ENCODE measurements at regions not wholly inside any gene's neighbourhood (a gene's known extent, or its start where the extent isn't known, plus 50 kb on each side); places are given as distances from the start of the nearest gene placed in this dataset.

- H3K4me3 ChIP-seq (ENCODE audit: low read depth, low read length): no peak overlapping the region
- TF ChIP-seq, protein P1, sequence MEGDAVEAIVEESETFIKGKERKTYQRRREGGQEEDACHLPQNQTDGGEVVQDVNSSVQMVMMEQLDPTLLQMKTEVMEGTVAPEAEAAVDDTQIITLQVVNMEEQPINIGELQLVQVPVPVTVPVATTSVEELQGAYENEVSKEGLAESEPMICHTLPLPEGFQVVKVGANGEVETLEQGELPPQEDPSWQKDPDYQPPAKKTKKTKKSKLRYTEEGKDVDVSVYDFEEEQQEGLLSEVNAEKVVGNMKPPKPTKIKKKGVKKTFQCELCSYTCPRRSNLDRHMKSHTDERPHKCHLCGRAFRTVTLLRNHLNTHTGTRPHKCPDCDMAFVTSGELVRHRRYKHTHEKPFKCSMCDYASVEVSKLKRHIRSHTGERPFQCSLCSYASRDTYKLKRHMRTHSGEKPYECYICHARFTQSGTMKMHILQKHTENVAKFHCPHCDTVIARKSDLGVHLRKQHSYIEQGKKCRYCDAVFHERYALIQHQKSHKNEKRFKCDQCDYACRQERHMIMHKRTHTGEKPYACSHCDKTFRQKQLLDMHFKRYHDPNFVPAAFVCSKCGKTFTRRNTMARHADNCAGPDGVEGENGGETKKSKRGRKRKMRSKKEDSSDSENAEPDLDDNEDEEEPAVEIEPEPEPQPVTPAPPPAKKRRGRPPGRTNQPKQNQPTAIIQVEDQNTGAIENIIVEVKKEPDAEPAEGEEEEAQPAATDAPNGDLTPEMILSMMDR (IDR thresholded peaks at IDR 0.05; ENCODE audit: control insufficient read depth, extremely low read depth, insufficient read depth): no peak
- DNase-seq (ENCODE audit: low read depth): no peak
These were observed 516.1 kb upstream of the CDH10 start for GRCh38 chr5:25160891-25161290.

GRCh38 chr5:25150819-25151218 is 506.0 kb upstream of the CDH10 start:
- no peak for DNase-seq (ENCODE audit: low read depth)
- no peak overlapping the region for H3K4me3 ChIP-seq (ENCODE audit: low read depth, low read length)
- TF ChIP-seq, protein P1 (IDR thresholded peaks at IDR 0.05; ENCODE audit: control insufficient read depth, extremely low read depth, insufficient read depth): no peak

DNA sequence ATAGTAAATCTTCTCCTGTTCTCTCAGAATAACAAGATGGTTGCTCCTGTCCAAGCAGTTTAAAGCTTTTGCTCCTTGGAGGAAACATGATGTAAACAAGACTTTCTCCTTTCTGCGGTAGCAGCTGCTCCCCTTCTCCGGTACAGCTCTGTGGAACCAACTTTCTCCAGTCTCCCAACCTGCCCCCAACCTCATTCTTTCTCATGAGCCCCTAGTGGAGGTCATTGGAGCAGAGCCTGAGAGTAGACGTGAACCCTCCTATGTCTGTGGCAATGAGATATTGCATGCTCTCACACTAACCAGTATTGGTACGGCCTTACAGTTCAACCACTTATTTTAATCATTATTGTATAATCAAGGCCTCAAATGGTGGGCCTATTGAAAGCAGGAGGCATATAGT is 483.8 kb upstream of the CDH10 start:
- DNase-seq (ENCODE audit: low read depth): no peak
- H3K4me3 ChIP-seq (ENCODE audit: low read depth, low read length): no peak overlapping the region
- TF ChIP-seq, protein P1 (IDR thresholded peaks at IDR 0.05; ENCODE audit: control insufficient read depth, extremely low read depth, insufficient read depth): no peak

- DNase-seq (ENCODE audit: low read depth): peak; percentile 47
- H3K4me3 ChIP-seq (ENCODE audit: low read depth, low read length): no peak overlapping the region
- TF ChIP-seq, protein P1 (IDR thresholded peaks at IDR 0.05; ENCODE audit: control insufficient read depth, extremely low read depth, insufficient read depth): peak; percentile 61
These were observed 474.9 kb upstream of the CDH10 start for GRCh38 chr5:25119650-25120049.

DNA sequence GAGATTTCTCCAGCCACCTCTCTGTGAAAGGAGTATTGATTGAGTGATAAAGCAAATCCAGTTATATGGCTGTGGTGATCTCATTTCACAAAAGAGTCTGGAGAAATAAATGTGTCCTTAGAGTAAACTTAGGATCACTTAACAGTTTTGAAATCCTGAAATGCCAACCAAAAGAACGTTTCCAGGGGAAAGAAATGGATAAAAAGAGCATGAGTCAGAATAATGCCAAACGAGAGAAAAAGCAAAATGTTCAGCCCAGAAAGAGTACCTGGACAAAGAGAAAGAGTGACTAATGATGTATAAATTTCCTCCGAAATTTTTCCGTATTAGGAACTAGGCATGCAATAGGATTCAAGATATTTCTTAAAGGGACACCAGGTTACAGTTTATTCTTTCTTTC is 463.1 kb upstream of the CDH10 start:
- DNase-seq (ENCODE audit: low read depth): no peak
- H3K4me3 ChIP-seq (ENCODE audit: low read depth, low read length): no peak overlapping the region
- TF ChIP-seq, protein P1 (IDR thresholded peaks at IDR 0.05; ENCODE audit: control insufficient read depth, extremely low read depth, insufficient read depth): no peak

GRCh38 chr5:25099538-25099937 is 454.8 kb upstream of the CDH10 start:
- no peak for DNase-seq (ENCODE audit: low read depth)
- TF ChIP-seq, protein P1 (IDR thresholded peaks at IDR 0.05; ENCODE audit: control insufficient read depth, extremely low read depth, insufficient read depth): no peak
- no peak overlapping the region for H3K4me3 ChIP-seq (ENCODE audit: low read depth, low read length)

DNA sequence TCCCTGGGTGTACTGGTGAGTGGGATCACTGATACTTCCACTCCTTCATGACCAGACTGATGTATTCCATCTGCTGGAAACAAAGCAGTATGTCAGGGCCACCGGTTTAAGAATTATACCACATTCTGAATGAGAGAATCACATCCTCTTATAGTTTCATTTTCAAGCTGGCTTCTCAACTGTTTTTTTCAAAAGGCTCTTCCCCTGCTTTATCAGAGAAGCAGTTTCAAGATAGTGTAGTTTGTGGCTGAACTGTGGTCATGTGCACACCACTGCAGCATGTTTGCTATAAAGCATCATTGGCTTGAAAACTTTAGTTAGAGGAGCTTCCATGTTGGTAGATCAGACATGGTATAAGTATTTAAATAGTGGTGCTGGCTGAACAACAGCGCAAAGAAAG is 450.5 kb upstream of the CDH10 start:
- TF ChIP-seq, protein P1 (IDR thresholded peaks at IDR 0.05; ENCODE audit: control insufficient read depth, extremely low read depth, insufficient read depth): no peak
- no peak overlapping the region for H3K4me3 ChIP-seq (ENCODE audit: low read depth, low read length)
- DNase-seq (ENCODE audit: low read depth): no peak

Measured in LNCaP clone FGC (cell line).